A549 (cell line): ENCODE measurements at regions not wholly inside any gene's neighbourhood (a gene's known extent, or its start where the extent isn't known, plus 50 kb on each side); places are given as distances from the start of the nearest gene placed in this dataset.

Experiments
- ATAC-seq, 2 experiments: fragments of 200-7000 bp in 1 of 2; fragments of >200 bp in 1 of 2; cut with Nextera tagmentation in 1 of 2; cut with Tn5 transposase in 1 of 2; 3 replicates each; pipeline versions ENCODE4 v1.8.0 to v1.9.1; 2018 to 2020; ENCODE audit warnings: mild to moderate bottlenecking in 1 of 2, moderate library complexity in 1 of 2
- CTCF ChIA-PET: fragments of 300-600 bp; sonication (Branson Sonifier 250); formaldehyde crosslinking; extraction: SDS; loops from one replicate; lab custom pipeline; 2021; ENCODE audit warnings: antibody characterized with exemption, inconsistent platforms; lab: Yijun Ruan, JAX
- POLR2A ChIA-PET: fragments of 350-600 bp; formaldehyde crosslinking; extraction: SDS; loops from one replicate; lab custom pipeline; 2021; ENCODE audit warnings: antibody characterized with exemption, inconsistent platforms; lab: Yijun Ruan, JAX
- DNase-seq, 2 experiments: peaks; one replicate each; pipeline versions ENCODE4 v3.0.0 to v3.0.0-alpha.2; 2011 to 2016; ENCODE audit warnings: low read depth in 1 of 2, low spot score in 1 of 2
- FAIRE-seq: peaks from 2 replicates; lab custom pipeline; 2011; peaks lifted over from hg19 to GRCh38; lab: Jason Lieb, UNC
- H3K27ac ChIP-seq, 2 experiments: fragments of >200 bp; sonication (Bioruptor Twin); formaldehyde crosslinking; 3 replicates each; pipeline ENCODE4 v1.5.1; 2016 to 2017
- H3K4me1 ChIP-seq: fragments of >200 bp; sonication (Bioruptor Twin); formaldehyde crosslinking; 3 replicates; pipeline ENCODE4 v1.6.1; 2016
- H3K4me2 ChIP-seq: fragments of >200 bp; sonication (Bioruptor Twin); formaldehyde crosslinking; 3 replicates; pipeline ENCODE4 v1.6.1; 2016
- H3K4me3 ChIP-seq: fragments of >200 bp; sonication (Bioruptor Twin); formaldehyde crosslinking; 3 replicates; pipeline ENCODE4 v1.5.1; 2016
- H3K9me3 ChIP-seq: fragments of >200 bp; sonication (Bioruptor Twin); formaldehyde crosslinking; 3 replicates; pipeline ENCODE4 v1.6.1; 2016
- BHLHE40 ChIP-seq: IDR thresholded peaks from 2 replicates; pipeline ENCODE4 v1.6.1; 2012; ENCODE audit warnings: low read depth, low read length, inconsistent platforms
- CEBPB ChIP-seq, 2 experiments: fragments of >200 bp in 1 of 2; sonication (Bioruptor Twin) in 1 of 2; formaldehyde crosslinking in 1 of 2; IDR thresholded peaks; 2 replicates each; pipeline ENCODE4 v1.6.1; 2012 to 2016
- EHMT2 ChIP-seq: fragments of 200-600 bp; sonication (generic); IDR thresholded peaks from 2 replicates; pipeline ENCODE4 v1.6.1; 2016; ENCODE audit warnings: antibody characterized with exemption, low read depth, mild to moderate bottlenecking, moderate library complexity
- ELK1 ChIP-seq: fragments of 150-350 bp; IDR thresholded peaks from 2 replicates; pipeline ENCODE4 v1.6.1; 2014; ENCODE audit warnings: low read depth, mild to moderate bottlenecking, low read length
- EP300 ChIP-seq, 2 experiments: fragments of >200 bp; sonication (Bioruptor Twin); formaldehyde crosslinking; IDR thresholded peaks; 2 replicates in 1 of 2; 3 replicates in 1 of 2; pipeline ENCODE4 v1.6.1; 2016 to 2017
- FOSL2 ChIP-seq, 2 experiments: fragments of 450-650 bp in 1 of 2; fragments of >200 bp in 1 of 2; sonication (Bioruptor Twin) in 1 of 2; formaldehyde crosslinking; IDR thresholded peaks; 2 replicates each; pipeline versions ENCODE4 v1.5.0 to v1.6.1; 2016 to 2020; ENCODE audit warnings: mild to moderate bottlenecking in 1 of 2, moderate library complexity in 1 of 2
- FOXS1 ChIP-seq: fragments of 250-450 bp; sonication (Bioruptor Pico); IDR thresholded peaks from 2 replicates; pipeline ENCODE4 v1.5.0; 2020; ENCODE audit warnings: mild to moderate bottlenecking, moderate library complexity
- HDAC2 ChIP-seq: fragments of 200-600 bp; sonication (generic); IDR thresholded peaks from 2 replicates; pipeline ENCODE4 v1.6.1; 2016
- HMGXB4 ChIP-seq: fragments of 250-450 bp; sonication (Bioruptor Pico); IDR thresholded peaks from 2 replicates; pipeline ENCODE4 v1.5.0; 2021; ENCODE audit warnings: mild to moderate bottlenecking, moderate library complexity, borderline replicate concordance
- HOXA7 ChIP-seq: fragments of 250-450 bp; sonication (Bioruptor Pico); IDR thresholded peaks from 2 replicates; pipeline ENCODE4 v1.5.0; 2020; ENCODE audit warnings: mild to moderate bottlenecking, moderate library complexity
- JUNB ChIP-seq: fragments of >200 bp; sonication (Bioruptor Twin); formaldehyde crosslinking; IDR thresholded peaks from 2 replicates; pipeline ENCODE4 v1.6.1; 2016
- KDM1A ChIP-seq: fragments of 200-600 bp; sonication (generic); IDR thresholded peaks from 2 replicates; pipeline ENCODE4 v1.6.1; 2016; ENCODE audit warnings: low read depth, mild to moderate bottlenecking
- KDM5A ChIP-seq: fragments of 200-600 bp; sonication (generic); IDR thresholded peaks from 2 replicates; pipeline ENCODE4 v1.6.1; 2016; ENCODE audit warnings: antibody characterized with exemption, mild to moderate bottlenecking
- MAFK ChIP-seq: fragments of 450-650 bp; IDR thresholded peaks from 2 replicates; pipeline ENCODE4 v1.6.1; 2014; ENCODE audit not compliant: partially characterized antibody
- MYC ChIP-seq: IDR thresholded peaks from 2 replicates; pipeline ENCODE4 v1.6.1; 2012; ENCODE audit warnings: mild to moderate bottlenecking, inconsistent platforms, low read length, improper control_type of control experiment, borderline replicate concordance
- NR3C1 ChIP-seq: fragments of >200 bp; sonication (Bioruptor Twin); formaldehyde crosslinking; IDR thresholded peaks from 3 replicates; pipeline ENCODE4 v1.6.1; 2017
- RAD21 ChIP-seq, 2 experiments: fragments of >200 bp in 1 of 2; sonication (Bioruptor Twin) in 1 of 2; formaldehyde crosslinking in 1 of 2; IDR thresholded peaks in 1 of 2; conservative IDR thresholded peaks in 1 of 2; 2 replicates in 1 of 2; 3 replicates in 1 of 2; pipeline ENCODE4 v1.6.1; 2012 to 2018; ENCODE audit warnings: inconsistent platforms in 1 of 2
- RARB ChIP-seq: fragments of 250-450 bp; sonication (Bioruptor Pico); IDR thresholded peaks from 2 replicates; pipeline ENCODE4 v1.8.0; 2021; ENCODE audit warnings: mild to moderate bottlenecking, moderate library complexity
- REST ChIP-seq: fragments of 200-600 bp; sonication (generic); IDR thresholded peaks from 2 replicates; pipeline ENCODE4 v1.6.1; 2016; ENCODE audit warnings: antibody characterized with exemption, mild to moderate bottlenecking, moderate library complexity
- RNF2 ChIP-seq: fragments of 200-600 bp; sonication (generic); IDR thresholded peaks from 2 replicates; pipeline ENCODE4 v1.6.1; 2016; ENCODE audit warnings: low read depth, mild to moderate bottlenecking, antibody characterized with exemption, moderate library complexity, borderline replicate concordance
- TFCP2L1 ChIP-seq: fragments of 250-450 bp; sonication (Bioruptor Pico); IDR thresholded peaks from 2 replicates; pipeline ENCODE4 v1.5.0; 2021; ENCODE audit warnings: mild to moderate bottlenecking
- ZFP36 ChIP-seq: fragments of 450-650 bp; IDR thresholded peaks from 2 replicates; pipeline ENCODE4 v1.6.1; 2014; ENCODE audit warnings: borderline replicate concordance; ENCODE audit not compliant: partially characterized antibody
- ZNF302 ChIP-seq: fragments of 250-450 bp; sonication (Bioruptor Pico); IDR thresholded peaks from 2 replicates; pipeline ENCODE4 v1.9.0; 2021; ENCODE audit warnings: inconsistent platforms, mild to moderate bottlenecking, moderate library complexity
- WGBS: methylation state at CpG from one replicate; pipeline ENCODE4 v1.1.6; 2017; ENCODE audit errors: missing lambda C conversion rate; 5-methylcytosine and 5-hydroxymethylcytosine counted together
- TF ChIP-seq, protein P1 (sequence below): IDR thresholded peaks from 2 replicates; pipeline ENCODE4 v1.6.1; 2012

DNA sequence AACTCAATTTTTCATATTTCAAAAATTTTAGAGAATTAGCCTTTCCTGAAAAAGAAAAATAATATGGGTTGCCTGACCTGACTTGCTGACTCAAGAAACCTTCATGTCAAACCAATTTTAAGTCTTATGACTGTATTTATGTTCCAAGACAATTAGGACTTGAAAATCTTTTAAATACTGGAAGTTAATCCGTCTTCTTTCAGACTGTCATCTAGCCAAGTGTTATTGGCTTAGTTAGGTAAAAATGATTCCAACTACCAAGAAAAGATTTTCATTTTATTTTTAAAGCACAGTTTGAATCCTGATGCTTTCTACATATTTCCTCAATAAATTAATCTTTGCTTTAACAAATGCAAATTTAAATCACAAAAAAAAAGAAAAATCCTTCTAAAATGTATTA is 337.6 kb downstream of the SLITRK6 start (continued):
- TF ChIP-seq REST: no peak
- TF ChIP-seq, protein P1, sequence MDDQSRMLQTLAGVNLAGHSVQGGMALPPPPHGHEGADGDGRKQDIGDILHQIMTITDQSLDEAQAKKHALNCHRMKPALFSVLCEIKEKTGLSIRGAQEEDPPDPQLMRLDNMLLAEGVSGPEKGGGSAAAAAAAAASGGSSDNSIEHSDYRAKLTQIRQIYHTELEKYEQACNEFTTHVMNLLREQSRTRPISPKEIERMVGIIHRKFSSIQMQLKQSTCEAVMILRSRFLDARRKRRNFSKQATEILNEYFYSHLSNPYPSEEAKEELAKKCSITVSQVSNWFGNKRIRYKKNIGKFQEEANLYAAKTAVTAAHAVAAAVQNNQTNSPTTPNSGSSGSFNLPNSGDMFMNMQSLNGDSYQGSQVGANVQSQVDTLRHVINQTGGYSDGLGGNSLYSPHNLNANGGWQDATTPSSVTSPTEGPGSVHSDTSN: no peak
- TF ChIP-seq EP300 (IDR thresholded peaks at IDR 0.05): no peak
- TF ChIP-seq, all 56 proteins: peak for 0

- ATAC-seq (no peak), DNase-seq (no peak), FAIRE-seq (no peak)
- Histone ChIP-seq H3K27ac (no peak overlapping the region), H3K4me1 (0 out of 3 replicates have a peak, but pooled peaks cover 5% of the 10 kb centered on the region), H3K9me3 (no peaks in the 10 kb centered on the region), H3K4me3 (no peak overlapping the region), H3K4me2 (no peak overlapping the region)
- CTCF ChIA-PET: no interaction called here
- POLR2A ChIA-PET: no interaction called here
- TF ChIP-seq MAFK (peak; percentile 73), FOSL2 (IDR thresholded peaks at IDR 0.05) (no peak), FOSL2 (CRISPR knock-in tag; IDR thresholded peaks at IDR 0.05) (no peak)
Observed at GRCh38 chr13:85445534-85445933, 353.7 kb downstream of the SLITRK6 start.

DNA sequence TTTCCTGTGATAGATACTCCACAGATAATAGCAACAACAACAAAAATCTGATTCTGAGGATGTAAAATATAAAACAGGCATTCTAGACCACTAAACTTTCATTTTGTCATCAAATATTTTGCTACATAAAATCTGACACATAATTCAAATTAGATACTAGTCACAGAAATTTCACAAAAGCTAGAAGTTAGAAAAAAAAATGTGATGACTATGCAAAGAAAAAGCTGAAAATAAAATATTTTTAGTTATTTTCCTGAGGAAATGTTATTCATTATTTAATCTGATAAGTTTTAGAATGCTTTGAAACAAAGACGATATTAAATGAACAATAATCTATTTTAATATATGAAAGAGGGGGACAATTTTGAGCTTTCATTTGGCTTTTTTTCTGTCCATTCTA is 357.2 kb downstream of the SLITRK6 start:
- H3K27ac ChIP-seq: peak overlapping the region; percentile 61 to 82; a peak in 5 of 6 replicates
- WGBS: 89% methylated on average over 1 of the region's 1 CpG
- FAIRE-seq: no peak
- POLR2A ChIA-PET: no interaction called here
- H3K4me1 ChIP-seq: 0 out of 3 replicates have a peak, but pooled peaks cover 8% of the 10 kb centered on the region
- TF ChIP-seq MAFK (peak; percentile 57), BHLHE40 (no peak), HOXA7 (no peak), ZNF302 (CRISPR knock-in tag) (no peak)
- ATAC-seq: no peak
- peak overlapping the region; percentile 59 for H3K4me2 ChIP-seq
- H3K4me3 ChIP-seq: peak overlapping the region; percentile 43
- no peak for DNase-seq
- no peaks in the 10 kb centered on the region for H3K9me3 ChIP-seq
- CTCF ChIA-PET: no interaction called here

DNA sequence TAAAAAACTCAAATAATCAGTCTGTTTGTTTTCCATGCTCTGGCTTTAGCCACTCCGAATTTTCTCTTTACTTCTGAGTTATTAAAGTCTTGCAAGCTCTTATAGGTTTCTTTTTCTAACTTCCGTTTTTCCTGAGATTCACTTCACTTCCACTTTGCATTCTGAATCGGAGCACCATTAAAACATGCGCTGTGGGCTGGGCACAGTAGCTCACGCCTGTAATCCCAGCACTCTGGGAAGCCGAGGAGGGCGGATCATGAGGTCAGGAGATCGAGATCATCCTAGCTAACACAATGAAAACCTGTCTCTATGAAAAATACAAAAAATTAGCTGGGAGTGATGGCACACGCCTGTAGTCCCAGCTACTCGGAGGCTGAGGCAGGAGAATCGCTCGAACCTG is 357.9 kb downstream of the SLITRK6 start:
- DNase-seq (peak in 1 of 2 experiments; percentile 38), FAIRE-seq (no peak), ATAC-seq (peak in 1 of 2 experiments; percentile 81; a peak in 3 of 6 replicates)
- Histone ChIP-seq H3K27ac (peak overlapping the region; percentile 61 to 82), H3K4me2 (peak overlapping the region; percentile 59), H3K4me3 (peak overlapping the region; percentile 43), H3K4me1 (0 out of 3 replicates have a peak, but pooled peaks cover 8% of the 10 kb centered on the region), H3K9me3 (no peaks in the 10 kb centered on the region)
- TF ChIP-seq TFCP2L1 (no peak), RARB (CRISPR knock-in tag) (no peak), FOXS1 (CRISPR knock-in tag) (no peak), ELK1 (no peak), HDAC2 (no peak), HMGXB4 (CRISPR knock-in tag) (no peak), JUNB (no peak), NR3C1 (no peak), CEBPB (IDR thresholded peaks at IDR 0.05) (no peak), MYC (no peak), EHMT2 (no peak), KDM1A (no peak), RNF2 (no peak), ZFP36 (no peak), RAD21 (conservative IDR thresholded peaks at IDR 0.05 in 1 of 2, IDR thresholded peaks at IDR 0.05 in 1 of 2) (no peak), KDM5A (no peak)
- WGBS: 29% methylated on average over 12 of the region's 12 CpGs
- CTCF ChIA-PET: no interaction called here
- POLR2A ChIA-PET: no interaction called here
